Prostate gland (tissue), 2 donors: ENCODE measurements at regions not wholly inside any gene's neighbourhood (a gene's known extent, or its start where the extent isn't known, plus 50 kb on each side); places are given as distances from the start of the nearest gene placed in this dataset.

ENCODE experiments used
- DNase-seq: peaks from one replicate; pipeline ENCODE4 v3.0.0-alpha.2; 2019; ENCODE audit warnings: low spot score
- H3K27ac ChIP-seq, 2 donors: fragments of 200-600 bp; sonication (generic); 2 replicates each; pipeline ENCODE4 v1.5.1; 2017 to 2019
- H3K27me3 ChIP-seq: fragments of 200-600 bp; sonication (generic); replicated peaks from 2 replicates; pipeline ENCODE4 v1.5.1; 2019; ENCODE audit not compliant: insufficient read depth
- H3K36me3 ChIP-seq, 2 donors: fragments of 200-600 bp; sonication (generic); 1 replicate in 1 of 2; 2 replicates in 1 of 2; pipeline versions ENCODE4 v1.5.1 to v1.8.1; 2017 to 2019
- H3K4me1 ChIP-seq: fragments of 200-600 bp; sonication (generic); replicated peaks from 2 replicates; pipeline ENCODE4 v1.5.1; 2019
- H3K4me3 ChIP-seq, 2 donors: fragments of 200-600 bp; sonication (generic); 2 replicates each; pipeline ENCODE4 v1.5.1; 2017 to 2019
- H3K9me3 ChIP-seq: fragments of 200-600 bp; sonication (generic); 2 replicates; pipeline ENCODE4 v1.5.1; 2017
- CTCF ChIP-seq, 4 experiments: fragments of 200-600 bp in 2 of 4; fragments of 450-650 bp in 2 of 4; sonication (generic) in 2 of 4; IDR thresholded peaks; 1 replicate in 3 of 4; 2 replicates in 1 of 4; pipeline ENCODE4 v1.5.1; 2016 to 2019; ENCODE audit warnings: antibody characterized with exemption in 4 of 4, mild to moderate bottlenecking in 2 of 4, moderate library complexity in 2 of 4
- POLR2A ChIP-seq: fragments of 450-650 bp; IDR thresholded peaks from one replicate; pipeline ENCODE4 v1.6.1; 2016; ENCODE audit warnings: antibody characterized with exemption, mild to moderate bottlenecking
- POLR2AphosphoS5 ChIP-seq: sonication (generic); formaldehyde crosslinking; IDR thresholded peaks from one replicate; pipeline ENCODE4 v1.6.1; 2017; ENCODE audit warnings: antibody characterized with exemption
- WGBS: methylation state at CpG from one replicate; pipeline ENCODE4 v1.1.5; 2018; 5-methylcytosine and 5-hydroxymethylcytosine counted together
- intact Hi-C: fragments of 100-400 bp; cut with DNase I; formaldehyde crosslinking; loops from one replicate; pipeline ENCODE4 v1.14.2; 2022

- Histone ChIP-seq H3K9me3 (no peaks in the 10 kb centered on the region), H3K4me3 (no peak overlapping the region), H3K36me3 (no peaks in the 10 kb centered on the region), H3K27ac (no peak overlapping the region), H3K4me1 (no peaks in the 10 kb centered on the region), H3K27me3 (no peaks in the 10 kb centered on the region)
- WGBS: 85% methylated on average over 7 of the region's 7 CpGs
- intact Hi-C loops: no loop called here
- TF ChIP-seq CTCF (IDR thresholded peaks at IDR 0.05): no peak
- TF ChIP-seq POLR2AphosphoS5: no peak
- no peak for TF ChIP-seq POLR2A
- DNase-seq: no peak
Measured at GRCh38 chr3:66738625-66739365, 238.0 kb upstream of the LRIG1 start.

GRCh38 chr3:66740260-66740659, 239.4 kb upstream of the LRIG1 start:
- 77% methylated on average over 4 of the region's 4 CpGs for WGBS
- H3K9me3 ChIP-seq: no peaks in the 10 kb centered on the region
- H3K27me3 ChIP-seq: no peaks in the 10 kb centered on the region
- H3K36me3 ChIP-seq: no peaks in the 10 kb centered on the region
- H3K4me1 ChIP-seq: no peaks in the 10 kb centered on the region
- intact Hi-C loops: no loop called here
- H3K27ac ChIP-seq: no peak overlapping the region
- TF ChIP-seq POLR2A (no peak), POLR2AphosphoS5 (no peak), CTCF (IDR thresholded peaks at IDR 0.05) (no peak)
- DNase-seq: no peak
- H3K4me3 ChIP-seq: no peak overlapping the region

GRCh38 chr3:66744521-66744920, 243.7 kb upstream of the LRIG1 start:
- no peak overlapping the region for H3K27ac ChIP-seq
- WGBS: 85% methylated on average over 1 of the region's 1 CpG
- TF ChIP-seq POLR2AphosphoS5: no peak
- TF ChIP-seq POLR2A: no peak
- no peak for TF ChIP-seq CTCF (IDR thresholded peaks at IDR 0.05)
- no peak for DNase-seq
- H3K27me3 ChIP-seq: no peaks in the 10 kb centered on the region
- H3K4me1 ChIP-seq: no peaks in the 10 kb centered on the region
- H3K36me3 ChIP-seq: no peaks in the 10 kb centered on the region
- H3K4me3 ChIP-seq: no peak overlapping the region
- intact Hi-C loops: no loop called here
- H3K9me3 ChIP-seq: no peaks in the 10 kb centered on the region

GRCh38 chr3:66744986-66745385, 244.2 kb upstream of the LRIG1 start:
- no peak for DNase-seq
- Histone ChIP-seq H3K4me1 (no peaks in the 10 kb centered on the region), H3K27ac (no peak overlapping the region), H3K4me3 (no peak overlapping the region), H3K9me3 (no peaks in the 10 kb centered on the region), H3K27me3 (no peaks in the 10 kb centered on the region), H3K36me3 (no peaks in the 10 kb centered on the region)
- no peak for TF ChIP-seq CTCF (IDR thresholded peaks at IDR 0.05)
- TF ChIP-seq POLR2A: no peak
- TF ChIP-seq POLR2AphosphoS5: no peak
- intact Hi-C loops: no loop called here
- 100% methylated on average over 2 of the region's 2 CpGs for WGBS

- Histone ChIP-seq H3K36me3 (no peaks in the 10 kb centered on the region), H3K9me3 (no peaks in the 10 kb centered on the region), H3K4me1 (no peaks in the 10 kb centered on the region), H3K27me3 (no peaks in the 10 kb centered on the region), H3K4me3 (no peak overlapping the region), H3K27ac (no peak overlapping the region)
- TF ChIP-seq CTCF (IDR thresholded peaks at IDR 0.05) (no peak), POLR2A (no peak), POLR2AphosphoS5 (no peak)
- 72% methylated on average over 6 of the region's 6 CpGs for WGBS
- intact Hi-C loops: no loop called here
- DNase-seq: no peak
Measured at GRCh38 chr3:66747261-66747660, 246.4 kb upstream of the LRIG1 start.
